HCT116 (cell line): ENCODE measurements at regions not wholly inside any gene's neighbourhood (a gene's known extent, or its start where the extent isn't known, plus 50 kb on each side); places are given as distances from the start of the nearest gene placed in this dataset.

Experiments
- ATAC-seq: fragments of 200-7000 bp; cut with Tn5 transposase; 2 replicates; pipeline ENCODE4 v1.9.1; 2020; ENCODE audit warnings: mild to moderate bottlenecking, moderate library complexity
- BruUV-seq: library from RNA; stranded (reverse); fragments of 400-500 nt; replicated peaks from 2 replicates; lab custom pipeline; 2021; lab: Mats Ljungman, UMichigan
- CTCF ChIA-PET: fragments of 300-600 bp; sonication (Branson Sonifier 250); formaldehyde crosslinking; loops from one replicate; lab custom pipeline; 2021; ENCODE audit warnings: antibody characterized with exemption; lab: Charles Lee
- POLR2A ChIA-PET: fragments of 300-600, 350-600 bp; sonication (Branson Sonifier 250); formaldehyde crosslinking; loops from one replicate; lab custom pipeline; 2021; ENCODE audit warnings: antibody characterized with exemption; lab: Charles Lee
- RAD21 ChIA-PET, 2 experiments: fragments of 300-600 bp; sonication (Branson Sonifier 250); formaldehyde crosslinking; loops; one replicate each; lab custom pipeline; 2023; ENCODE audit warnings: low total read pairs in 2 of 2; ENCODE audit not compliant: uncharacterized antibody in 2 of 2, unreplicated experiment in 2 of 2, low non-redundant PET in 1 of 2; lab: Charles Lee
- DNase-seq: peaks from one replicate; pipeline ENCODE4 v3.0.0-alpha.2; 2010; ENCODE audit warnings: low read depth, low spot score
- H2AFZ ChIP-seq: fragments of 200-600 bp; shearing (Covaris generic), sonication (generic); 2 replicates; pipeline ENCODE4 v1.6.1; 2017; ENCODE audit warnings: low read depth, mixed run types, mixed read lengths, antibody characterized with exemption, low read length; ENCODE audit not compliant: poor library complexity, severe bottlenecking
- H3K27ac ChIP-seq: 2 replicates; pipeline ENCODE4 v1.5.1; 2012; ENCODE audit warnings: low read depth, low read length
- H3K27me3 ChIP-seq: fragments of 200-600 bp; sonication (generic); 2 replicates; pipeline ENCODE4 v1.6.1; 2016; ENCODE audit warnings: mixed run types, low read length, mixed read lengths; ENCODE audit not compliant: insufficient read depth
- H3K36me3 ChIP-seq, 2 experiments: fragments of 200-500 bp in 1 of 2; fragments of 200-600 bp in 1 of 2; sonication (Bioruptor generic) in 1 of 2; sonication (generic) in 1 of 2; 2 replicates each; pipeline versions ENCODE4 v1.5.1 to v1.6.1; 2014 to 2016; ENCODE audit warnings: low read length in 2 of 2, inconsistent platforms in 1 of 2, mixed read lengths in 1 of 2, mixed run types in 1 of 2; ENCODE audit not compliant: insufficient read depth in 2 of 2, control insufficient read depth in 1 of 2
- H3K4me1 ChIP-seq, 2 experiments: fragments of 200-600 bp in 1 of 2; sonication (generic) in 1 of 2; 2 replicates each; pipeline versions ENCODE4 v1.5.1 to v1.6.1; 2012 to 2017; ENCODE audit warnings: low read length in 2 of 2, inconsistent platforms in 1 of 2, mild to moderate bottlenecking in 1 of 2, mixed read lengths in 1 of 2, mixed run types in 1 of 2, moderate library complexity in 1 of 2; ENCODE audit not compliant: insufficient read depth in 2 of 2, control insufficient read depth in 1 of 2
- H3K4me2 ChIP-seq: fragments of 200-600 bp; sonication (generic); 2 replicates; pipeline ENCODE4 v1.6.1; 2017; ENCODE audit warnings: mixed run types, low read length, mixed read lengths
- H3K4me3 ChIP-seq, 2 experiments: fragments of 200-600 bp in 1 of 2; sonication (generic) in 1 of 2; replicated peaks in 1 of 2; 2 replicates each; pipeline ENCODE4 v1.5.1; 2011 to 2016; ENCODE audit warnings: low read length in 2 of 2, control low read depth in 1 of 2, low read depth in 1 of 2, mild to moderate bottlenecking in 1 of 2, mixed read lengths in 1 of 2, mixed run types in 1 of 2
- H3K79me2 ChIP-seq: fragments of 200-600 bp; sonication (generic); 2 replicates; pipeline ENCODE4 v1.6.1; 2017; ENCODE audit warnings: mild to moderate bottlenecking, mixed run types, low read length, moderate library complexity, mixed read lengths; ENCODE audit not compliant: insufficient read depth
- H3K9ac ChIP-seq: fragments of 200-600 bp; sonication (generic); 2 replicates; pipeline ENCODE4 v1.6.1; 2016; ENCODE audit warnings: low read length, mixed read lengths
- H3K9me2 ChIP-seq: fragments of 200-600 bp; sonication (generic), shearing (Covaris generic); 2 replicates; pipeline ENCODE4 v1.6.1; 2017; ENCODE audit warnings: mixed run types, mild to moderate bottlenecking, moderate library complexity; ENCODE audit not compliant: insufficient read depth
- H3K9me3 ChIP-seq, 2 experiments: fragments of 200-500 bp in 1 of 2; fragments of 200-600 bp in 1 of 2; sonication (Bioruptor generic) in 1 of 2; sonication (generic) in 1 of 2; 2 replicates each; pipeline ENCODE4 v1.6.1; 2014 to 2017; ENCODE audit warnings: low read length in 2 of 2, mixed read lengths in 2 of 2, inconsistent platforms in 1 of 2, low read depth in 1 of 2, mild to moderate bottlenecking in 1 of 2, mixed run types in 1 of 2, moderate library complexity in 1 of 2; ENCODE audit not compliant: control insufficient read depth in 1 of 2, insufficient read depth in 1 of 2
- H4K20me1 ChIP-seq: fragments of 200-600 bp; sonication (generic), shearing (Covaris generic); 2 replicates; pipeline ENCODE4 v1.6.1; 2017; ENCODE audit warnings: mixed run types, mild to moderate bottlenecking, moderate library complexity; ENCODE audit not compliant: insufficient read depth
- ATF3 ChIP-seq: IDR thresholded peaks from 2 replicates; pipeline ENCODE4 v1.6.1; 2012
- CEBPB ChIP-seq: IDR thresholded peaks from 2 replicates; pipeline ENCODE4 v1.6.1; 2012; ENCODE audit warnings: low read depth
- CTCF ChIP-seq, 3 experiments: fragments of 200-600 bp in 1 of 3; sonication (generic) in 1 of 3; IDR thresholded peaks in 2 of 3; conservative IDR thresholded peaks in 1 of 3; 2 replicates each; pipeline ENCODE4 v1.5.1; 2012 to 2017; ENCODE audit warnings: low read depth in 2 of 3, low read length in 2 of 3, antibody characterized with exemption in 1 of 3, borderline replicate concordance in 1 of 3, control low read depth in 1 of 3, mild to moderate bottlenecking in 1 of 3, mixed read lengths in 1 of 3, mixed run types in 1 of 3, moderate library complexity in 1 of 3; ENCODE audit not compliant: insufficient read depth in 1 of 3
- EGR1 ChIP-seq: IDR thresholded peaks from 2 replicates; pipeline ENCODE4 v1.6.1; 2012; ENCODE audit warnings: low read depth
- EZH2 ChIP-seq: fragments of 200-600 bp; sonication (generic); IDR thresholded peaks from 2 replicates; pipeline ENCODE4 v1.6.1; 2017; ENCODE audit warnings: antibody characterized with exemption, mixed run types
- EZH2phosphoT487 ChIP-seq: fragments of 200-600 bp; IDR thresholded peaks from 2 replicates; pipeline ENCODE4 v1.6.1; 2018; ENCODE audit warnings: antibody characterized with exemption, borderline replicate concordance
- POLR2AphosphoS5 ChIP-seq: IDR thresholded peaks from 2 replicates; pipeline ENCODE4 v1.6.1; 2011; ENCODE audit warnings: mild to moderate bottlenecking, low read depth, low read length, moderate library complexity
- SRF ChIP-seq: IDR thresholded peaks from 2 replicates; pipeline ENCODE4 v1.6.1; 2012; ENCODE audit warnings: low read depth
- TCF7L2 ChIP-seq: IDR thresholded peaks from 2 replicates; pipeline ENCODE4 v1.7.0; 2011; ENCODE audit warnings: borderline replicate concordance, inconsistent platforms; ENCODE audit not compliant: insufficient read depth, insufficient read length; ENCODE audit errors: extremely low read depth
- ZBTB33 ChIP-seq: IDR thresholded peaks from 2 replicates; pipeline ENCODE4 v1.6.1; 2011; ENCODE audit warnings: mild to moderate bottlenecking, low read length, moderate library complexity; ENCODE audit not compliant: insufficient replicate concordance; ENCODE audit errors: extremely low read depth
- ZFX ChIP-seq: fragments of 450-650 bp; IDR thresholded peaks from 2 replicates; pipeline ENCODE4 v1.6.1; 2017
- ZNF274 ChIP-seq: fragments of 200-500 bp; sonication (Bioruptor generic); IDR thresholded peaks from 2 replicates; pipeline ENCODE4 v1.6.1; 2014; ENCODE audit warnings: mild to moderate bottlenecking, low read depth, low read length, inconsistent platforms
- intact Hi-C: fragments of 100-400 bp; cut with micrococcal nuclease; formaldehyde crosslinking; loops from 2 replicates; pipeline ENCODE4 v1.10.0; 2022
- TF ChIP-seq, protein P1 (sequence below): IDR thresholded peaks from 2 replicates; pipeline ENCODE4 v1.6.1; 2012; ENCODE audit warnings: low read depth

GRCh38 chr5:58043032-58043945 lies 416.6 kb downstream of the PLK2 start:
- ATAC-seq, result no peak
- DNase-seq, result no peak
- no peaks in the 10 kb centered on the region for H3K79me2 ChIP-seq
- no peak overlapping the region for H2AFZ ChIP-seq
- H3K4me3 ChIP-seq, result no peak overlapping the region
- no peak overlapping the region for H3K27ac ChIP-seq
- H4K20me1 ChIP-seq, result no peaks in the 10 kb centered on the region
- RAD21 ChIA-PET, result interaction anchor here in 1 of 2 experiments (0.6 kb wide), 1 partner anchor 370 kb away, joined by 3 read pairs; no protein-coding TSS in a partner anchor
- POLR2A ChIA-PET, result no interaction called here
- no peak for TF ChIP-seq EZH2
- TF ChIP-seq ZFX, result no peak
- no peak for TF ChIP-seq POLR2AphosphoS5
- no peak for TF ChIP-seq EZH2phosphoT487
- TF ChIP-seq ZBTB33, result no peak
- no peak for TF ChIP-seq EGR1
- no peak for TF ChIP-seq ZNF274
- TF ChIP-seq, protein P1, sequence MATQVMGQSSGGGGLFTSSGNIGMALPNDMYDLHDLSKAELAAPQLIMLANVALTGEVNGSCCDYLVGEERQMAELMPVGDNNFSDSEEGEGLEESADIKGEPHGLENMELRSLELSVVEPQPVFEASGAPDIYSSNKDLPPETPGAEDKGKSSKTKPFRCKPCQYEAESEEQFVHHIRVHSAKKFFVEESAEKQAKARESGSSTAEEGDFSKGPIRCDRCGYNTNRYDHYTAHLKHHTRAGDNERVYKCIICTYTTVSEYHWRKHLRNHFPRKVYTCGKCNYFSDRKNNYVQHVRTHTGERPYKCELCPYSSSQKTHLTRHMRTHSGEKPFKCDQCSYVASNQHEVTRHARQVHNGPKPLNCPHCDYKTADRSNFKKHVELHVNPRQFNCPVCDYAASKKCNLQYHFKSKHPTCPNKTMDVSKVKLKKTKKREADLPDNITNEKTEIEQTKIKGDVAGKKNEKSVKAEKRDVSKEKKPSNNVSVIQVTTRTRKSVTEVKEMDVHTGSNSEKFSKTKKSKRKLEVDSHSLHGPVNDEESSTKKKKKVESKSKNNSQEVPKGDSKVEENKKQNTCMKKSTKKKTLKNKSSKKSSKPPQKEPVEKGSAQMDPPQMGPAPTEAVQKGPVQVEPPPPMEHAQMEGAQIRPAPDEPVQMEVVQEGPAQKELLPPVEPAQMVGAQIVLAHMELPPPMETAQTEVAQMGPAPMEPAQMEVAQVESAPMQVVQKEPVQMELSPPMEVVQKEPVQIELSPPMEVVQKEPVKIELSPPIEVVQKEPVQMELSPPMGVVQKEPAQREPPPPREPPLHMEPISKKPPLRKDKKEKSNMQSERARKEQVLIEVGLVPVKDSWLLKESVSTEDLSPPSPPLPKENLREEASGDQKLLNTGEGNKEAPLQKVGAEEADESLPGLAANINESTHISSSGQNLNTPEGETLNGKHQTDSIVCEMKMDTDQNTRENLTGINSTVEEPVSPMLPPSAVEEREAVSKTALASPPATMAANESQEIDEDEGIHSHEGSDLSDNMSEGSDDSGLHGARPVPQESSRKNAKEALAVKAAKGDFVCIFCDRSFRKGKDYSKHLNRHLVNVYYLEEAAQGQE, result no peak
- no peak for TF ChIP-seq ATF3
- no peak for TF ChIP-seq TCF7L2
- TF ChIP-seq CTCF (IDR thresholded peaks at IDR 0.05 in 2 of 3, conservative IDR thresholded peaks at IDR 0.05 in 1 of 3; ENCODE audit: borderline replicate concordance in 1 of 3, insufficient read depth in 1 of 3, low read depth in 2 of 3, low read length in 2 of 3), result no peak
- TF ChIP-seq CEBPB, result no peak
- no peak for TF ChIP-seq SRF
- no peaks in the 10 kb centered on the region for H3K9me2 ChIP-seq
- no peaks in the 10 kb centered on the region for H3K36me3 ChIP-seq
- intact Hi-C loops, result no loop called here
- H3K9ac ChIP-seq, result no peak overlapping the region
- CTCF ChIA-PET, result no interaction called here
- H3K9me3 ChIP-seq, result no peaks in the 10 kb centered on the region
- H3K27me3 ChIP-seq, result no peaks in the 10 kb centered on the region
- BruUV-seq, result no TSS peak
- H3K4me2 ChIP-seq, result no peak overlapping the region
- H3K4me1 ChIP-seq, result peaks cover 2 to 6% of the 10 kb centered on the region in 2 experiments; a peak in 1 of 4 replicates
